ENCODE measurements at regions not wholly inside any gene's neighbourhood (a gene's known extent, or its start where the extent isn't known, plus 50 kb on each side); places are given as distances from the start of the nearest gene placed in this dataset.

- Histone ChIP-seq H4K8ac (ENCODE audit: low read depth, low read length) (no peak overlapping the region), H3K4me2 (ENCODE audit: low read length) (no peak overlapping the region), H3K27me3 (ENCODE audit: insufficient read depth, low read length, poor library complexity) (no peaks in the 10 kb centered on the region), H4K5ac (ENCODE audit: low read length) (no peak overlapping the region), H3K79me1 (ENCODE audit: low read length) (no peaks in the 10 kb centered on the region), H3K4me3 (ENCODE audit: low read length) (no peak overlapping the region), H2BK120ac (ENCODE audit: low read depth, low read length) (no peak overlapping the region), H3K9ac (ENCODE audit: low read length) (no peak overlapping the region), H3K27ac (ENCODE audit: low read depth, low read length) (no peak overlapping the region), H3K79me2 (ENCODE audit: control insufficient read depth, insufficient read depth, low read length) (no peaks in the 10 kb centered on the region), H3K23ac (ENCODE audit: low read length) (no peak overlapping the region), H3K4ac (ENCODE audit: low read depth, low read length) (no peak overlapping the region), H2AK5ac (ENCODE audit: low read length) (no peak overlapping the region), H3K18ac (ENCODE audit: low read length) (no peak overlapping the region), H3K4me1 (ENCODE audit: control insufficient read depth, low read depth, low read length) (peaks cover 11% of the 10 kb centered on the region), H2BK5ac (ENCODE audit: low read length) (no peak overlapping the region), H3K56ac (ENCODE audit: low read length) (no peak overlapping the region), H3K36me3 (ENCODE audit: control insufficient read depth, insufficient read depth, low read length) (no peaks in the 10 kb centered on the region), H2BK15ac (replicated peaks; ENCODE audit: low read depth) (no peak overlapping the region)
- no peak for DNase-seq
These were observed 90.5 kb upstream of the LRRN1 start for GRCh38 chr3:3708769-3709115.

- Histone ChIP-seq H3K27me3 (ENCODE audit: insufficient read depth, low read length, poor library complexity) (no peaks in the 10 kb centered on the region), H2BK15ac (replicated peaks; ENCODE audit: low read depth) (no peak overlapping the region), H2BK120ac (ENCODE audit: low read depth, low read length) (peak overlapping the region; percentile 45), H3K4me3 (ENCODE audit: low read length) (no peak overlapping the region), H3K4ac (ENCODE audit: low read depth, low read length) (peak overlapping the region; percentile 36), H3K23ac (ENCODE audit: low read length) (no peak overlapping the region), H3K18ac (ENCODE audit: low read length) (peak overlapping the region; percentile 39), H2AK5ac (ENCODE audit: low read length) (no peak overlapping the region), H3K4me1 (ENCODE audit: control insufficient read depth, low read depth, low read length) (peaks cover 11% of the 10 kb centered on the region), H4K8ac (ENCODE audit: low read depth, low read length) (no peak overlapping the region), H3K4me2 (ENCODE audit: low read length) (no peak overlapping the region), H3K79me1 (ENCODE audit: low read length) (no peaks in the 10 kb centered on the region), H3K79me2 (ENCODE audit: control insufficient read depth, insufficient read depth, low read length) (no peaks in the 10 kb centered on the region), H3K56ac (ENCODE audit: low read length) (peak overlapping the region; percentile 62), H3K27ac (ENCODE audit: low read depth, low read length) (peak overlapping the region; percentile 81), H3K36me3 (ENCODE audit: control insufficient read depth, insufficient read depth, low read length) (no peaks in the 10 kb centered on the region), H2BK5ac (ENCODE audit: low read length) (peak overlapping the region; percentile 70), H4K5ac (ENCODE audit: low read length) (no peak overlapping the region), H3K9ac (ENCODE audit: low read length) (peak overlapping the region; percentile 23)
- no CpG with 5 or more reads among the region's 6 CpGs for WGBS (ENCODE audit: extremely low coverage, insufficient coverage, low lambda C conversion rate)
- DNase-seq: peak; percentile 94
These were observed 91.1 kb upstream of the LRRN1 start for GRCh38 chr3:3707858-3708768.

DNA sequence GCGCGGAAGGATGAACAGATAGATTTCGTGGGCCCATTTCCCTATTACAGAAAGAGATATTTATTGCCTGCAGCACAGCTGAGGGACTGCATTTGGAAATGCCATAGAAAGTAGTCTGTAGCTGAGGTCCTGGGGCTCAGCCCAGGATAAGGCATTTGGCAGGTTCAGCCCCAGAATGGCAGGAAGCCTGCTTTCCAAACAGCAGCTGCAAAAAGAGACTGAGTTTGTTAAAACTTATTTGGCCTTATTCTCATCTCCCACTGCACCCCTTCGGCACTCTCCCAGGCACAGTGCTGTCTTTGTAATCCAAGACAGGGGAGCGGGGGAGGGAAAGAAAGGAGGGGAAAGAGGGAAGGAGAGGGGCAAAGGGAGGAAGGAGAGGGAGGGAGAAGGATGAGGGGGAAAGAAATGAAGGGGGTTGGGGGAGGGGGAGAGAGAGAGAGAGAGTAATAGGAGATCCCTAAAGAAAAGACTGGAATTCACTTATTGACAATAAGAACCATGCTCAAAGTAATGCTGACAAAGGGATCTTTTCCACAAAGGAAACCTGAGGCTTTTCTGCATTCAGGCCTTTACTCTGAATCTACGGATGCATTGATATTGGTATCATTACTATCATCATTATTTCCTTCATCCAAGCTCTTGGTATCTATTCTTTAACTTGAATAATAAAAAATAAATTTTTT lies 94.0 kb upstream of the LRRN1 start:
- H3K4me3 ChIP-seq (ENCODE audit: low read length): no peak overlapping the region

GRCh38 chr3:3701949-3702348 lies 97.3 kb upstream of the LRRN1 start:
- H3K79me2 ChIP-seq (ENCODE audit: control insufficient read depth, insufficient read depth, low read length): no peaks in the 10 kb centered on the region
- no peaks in the 10 kb centered on the region for H3K27me3 ChIP-seq (ENCODE audit: insufficient read depth, low read length, poor library complexity)
- no peak overlapping the region for H3K9ac ChIP-seq (ENCODE audit: low read length)
- no peak overlapping the region for H3K4me3 ChIP-seq (ENCODE audit: low read length)
- no peak overlapping the region for H2BK120ac ChIP-seq (ENCODE audit: low read depth, low read length)
- H2BK5ac ChIP-seq (ENCODE audit: low read length): no peak overlapping the region
- peak overlapping the region; percentile 36 for H2BK15ac ChIP-seq (replicated peaks; ENCODE audit: low read depth)
- H4K5ac ChIP-seq (ENCODE audit: low read length): no peak overlapping the region
- no peak for DNase-seq
- no peak overlapping the region for H2AK5ac ChIP-seq (ENCODE audit: low read length)
- H3K4me1 ChIP-seq (ENCODE audit: control insufficient read depth, low read depth, low read length): no peaks in the 10 kb centered on the region
- no peaks in the 10 kb centered on the region for H3K36me3 ChIP-seq (ENCODE audit: control insufficient read depth, insufficient read depth, low read length)
- no peak overlapping the region for H3K4ac ChIP-seq (ENCODE audit: low read depth, low read length)
- no peak overlapping the region for H3K18ac ChIP-seq (ENCODE audit: low read length)
- no peak overlapping the region for H3K27ac ChIP-seq (ENCODE audit: low read depth, low read length)
- H3K56ac ChIP-seq (ENCODE audit: low read length): no peak overlapping the region
- no peak overlapping the region for H3K23ac ChIP-seq (ENCODE audit: low read length)
- WGBS (ENCODE audit: extremely low coverage, insufficient coverage, low lambda C conversion rate): no CpG with 5 or more reads among the region's 5 CpGs
- H4K8ac ChIP-seq (ENCODE audit: low read depth, low read length): no peak overlapping the region
- no peak overlapping the region for H3K4me2 ChIP-seq (ENCODE audit: low read length)
- no peaks in the 10 kb centered on the region for H3K79me1 ChIP-seq (ENCODE audit: low read length)

More for the DNA sequence above, 94.0 kb upstream of the LRRN1 start:
- Histone ChIP-seq H2BK120ac (ENCODE audit: low read depth, low read length) (no peak overlapping the region), H3K18ac (ENCODE audit: low read length) (peak overlapping the region; percentile 68), H3K36me3 (ENCODE audit: control insufficient read depth, insufficient read depth, low read length) (no peaks in the 10 kb centered on the region), H3K27ac (ENCODE audit: low read depth, low read length) (peak overlapping the region; percentile 9), H3K27me3 (ENCODE audit: insufficient read depth, low read length, poor library complexity) (no peaks in the 10 kb centered on the region), H3K9ac (ENCODE audit: low read length) (no peak overlapping the region), H2BK5ac (ENCODE audit: low read length) (no peak overlapping the region), H2BK15ac (replicated peaks; ENCODE audit: low read depth) (no peak overlapping the region), H3K4me1 (ENCODE audit: control insufficient read depth, low read depth, low read length) (peaks cover 11% of the 10 kb centered on the region), H3K4ac (ENCODE audit: low read depth, low read length) (no peak overlapping the region), H3K79me2 (ENCODE audit: control insufficient read depth, insufficient read depth, low read length) (no peaks in the 10 kb centered on the region), H3K79me1 (ENCODE audit: low read length) (no peaks in the 10 kb centered on the region), H3K56ac (ENCODE audit: low read length) (peak overlapping the region; percentile 11), H4K5ac (ENCODE audit: low read length) (no peak overlapping the region), H3K23ac (ENCODE audit: low read length) (no peak overlapping the region), H2AK5ac (ENCODE audit: low read length) (no peak overlapping the region), H4K8ac (ENCODE audit: low read depth, low read length) (no peak overlapping the region), H3K4me2 (ENCODE audit: low read length) (no peak overlapping the region)
- peak; percentile 47 for DNase-seq
- no CpG with 5 or more reads among the region's 6 CpGs for WGBS (ENCODE audit: extremely low coverage, insufficient coverage, low lambda C conversion rate)

DNA sequence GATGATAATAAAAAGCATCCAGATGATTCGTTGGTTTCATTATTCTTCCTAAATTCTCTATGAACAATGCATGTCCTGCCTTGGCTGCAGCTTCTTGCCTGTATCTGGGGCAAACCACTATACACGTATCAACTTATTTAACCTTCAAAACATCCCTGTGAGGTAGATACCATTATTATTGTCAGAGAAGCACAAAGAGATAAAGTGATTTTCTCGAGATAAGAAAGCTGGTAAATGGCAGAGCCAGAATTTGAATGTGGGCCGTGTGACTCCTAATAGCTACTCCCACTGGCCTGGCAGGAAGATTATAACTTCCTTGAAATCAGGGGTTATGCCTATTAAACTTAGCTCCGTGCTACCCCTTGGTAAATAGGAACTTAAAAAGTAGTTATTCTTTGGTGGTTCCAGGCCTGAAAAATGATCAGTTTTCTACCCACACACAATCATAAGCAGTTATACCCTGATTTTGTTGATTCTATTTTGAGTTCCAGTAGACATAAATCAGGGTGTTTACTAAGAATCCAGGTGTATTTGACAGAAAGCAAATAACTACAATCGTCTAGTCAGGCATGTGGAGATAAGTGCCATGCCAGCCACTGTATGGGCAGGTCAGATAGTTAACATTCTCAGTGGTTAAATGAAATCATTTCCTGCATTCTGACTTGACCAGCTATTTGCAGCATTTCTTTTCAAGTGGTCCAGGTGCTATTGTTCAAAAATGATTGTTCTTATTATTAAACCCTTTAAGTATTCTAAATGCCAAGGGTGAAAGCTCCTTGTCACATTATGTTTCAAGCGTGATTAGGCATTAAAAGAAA lies 99.2 kb upstream of the LRRN1 start:
- Histone ChIP-seq H3K18ac (ENCODE audit: low read length) (no peak overlapping the region), H3K4ac (ENCODE audit: low read depth, low read length) (no peak overlapping the region), H3K4me3 (ENCODE audit: low read length) (no peak overlapping the region), H3K79me1 (ENCODE audit: low read length) (no peaks in the 10 kb centered on the region), H3K79me2 (ENCODE audit: control insufficient read depth, insufficient read depth, low read length) (no peaks in the 10 kb centered on the region), H3K4me2 (ENCODE audit: low read length) (no peak overlapping the region), H3K23ac (ENCODE audit: low read length) (no peak overlapping the region), H3K27ac (ENCODE audit: low read depth, low read length) (no peak overlapping the region), H3K9ac (ENCODE audit: low read length) (no peak overlapping the region), H3K4me1 (ENCODE audit: control insufficient read depth, low read depth, low read length) (no peaks in the 10 kb centered on the region), H2BK5ac (ENCODE audit: low read length) (no peak overlapping the region), H2BK15ac (replicated peaks; ENCODE audit: low read depth) (no peak overlapping the region), H3K36me3 (ENCODE audit: control insufficient read depth, insufficient read depth, low read length) (no peaks in the 10 kb centered on the region), H2AK5ac (ENCODE audit: low read length) (no peak overlapping the region), H2BK120ac (ENCODE audit: low read depth, low read length) (no peak overlapping the region), H4K5ac (ENCODE audit: low read length) (no peak overlapping the region), H3K27me3 (ENCODE audit: insufficient read depth, low read length, poor library complexity) (no peaks in the 10 kb centered on the region), H3K56ac (ENCODE audit: low read length) (no peak overlapping the region), H4K8ac (ENCODE audit: low read depth, low read length) (no peak overlapping the region)
- peak; percentile 42 for DNase-seq
- no CpG with 5 or more reads among the region's 7 CpGs for WGBS (ENCODE audit: extremely low coverage, insufficient coverage, low lambda C conversion rate)

All from mesendoderm (in vitro differentiated cells).